ENCODE measurements at regions not wholly inside any gene's neighbourhood (a gene's known extent, or its start where the extent isn't known, plus 50 kb on each side); places are given as distances from the start of the nearest gene placed in this dataset.
A peak's percentile ranks its signal among the peaks of the same experiment; 100 is the strongest.
"Not testable (repeated sequence)": the region's sequence is repeated elsewhere in the genome, so short reads cannot be mapped to it uniquely, and the experiment has no call there.

DNA sequence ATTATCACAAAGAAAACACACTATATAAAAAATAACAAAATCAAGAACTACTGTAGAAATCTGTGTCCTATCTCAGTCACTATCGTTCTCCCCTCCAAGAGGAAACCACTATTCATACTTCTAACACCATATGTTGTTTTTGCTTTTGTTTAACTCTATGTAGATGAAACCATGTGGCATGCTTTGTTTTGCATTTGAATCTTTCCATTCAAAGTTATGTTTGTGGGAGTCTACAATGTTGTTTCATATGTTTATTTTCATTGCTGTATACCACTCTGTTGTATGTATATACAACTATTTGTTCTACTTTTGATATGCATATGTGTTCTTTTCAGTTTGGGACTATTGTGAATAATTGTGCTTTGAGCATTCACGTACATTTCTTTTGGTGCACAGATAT lies 116.1 kb downstream of the PABPC4L start:
- Histone ChIP-seq H3K4ac (ENCODE audit: low read depth, low read length) (no peak overlapping the region), H4K20me1 (ENCODE audit: control insufficient read depth, insufficient read depth, insufficient read length) (no peaks in the 10 kb centered on the region), H2BK15ac (ENCODE audit: low read depth, low read length) (no peak overlapping the region), H4K8ac (replicated peaks; ENCODE audit: insufficient read length, low read depth, low read length) (no peak overlapping the region), H3K9ac (ENCODE audit: extremely low read depth, insufficient read length, low read length) (no peak overlapping the region), H3K18ac (ENCODE audit: insufficient read length, low read depth, low read length) (no peak overlapping the region), H3K27ac (ENCODE audit: insufficient read length, low read depth, low read length) (no peak overlapping the region), H4K91ac (ENCODE audit: insufficient read length, low read depth, low read length) (no peak overlapping the region), H2AK5ac (ENCODE audit: insufficient read length, low read length) (no peak overlapping the region), H3K79me2 (ENCODE audit: insufficient read depth, low read length) (no peaks in the 10 kb centered on the region), H3T11ph (ENCODE audit: low read length) (no peak overlapping the region), H2BK12ac (ENCODE audit: insufficient read length, low read depth, low read length) (no peak overlapping the region), H2BK120ac (ENCODE audit: low read depth, low read length, poor library complexity, severe bottlenecking) (no peak overlapping the region), H3K14ac (ENCODE audit: insufficient read depth, low read length) (no peak overlapping the region), H4K5ac (ENCODE audit: insufficient read length, low read depth, low read length) (no peak overlapping the region), H3K27me3 (ENCODE audit: insufficient read depth, low read length) (no peaks in the 10 kb centered on the region), H3K23ac (ENCODE audit: insufficient read length, low read depth, low read length) (no peak overlapping the region), H3K9me3 (ENCODE audit: control insufficient read depth, low read depth, low read length) (no peaks in the 10 kb centered on the region), H3K56ac (ENCODE audit: insufficient read length, low read depth, low read length) (no peak overlapping the region), H3K4me1 (ENCODE audit: insufficient read depth, low read length) (no peaks in the 10 kb centered on the region), H2AFZ (ENCODE audit: low read length) (no peak overlapping the region), H3K23me2 (ENCODE audit: insufficient read length, low read depth, low read length, poor library complexity, severe bottlenecking) (no peaks in the 10 kb centered on the region), H2BK5ac (ENCODE audit: insufficient read length, low read length) (no peak overlapping the region), H2BK20ac (ENCODE audit: low read depth, low read length, poor library complexity, severe bottlenecking) (no peak overlapping the region), H3K79me1 (ENCODE audit: insufficient read depth, low read depth, low read length, poor library complexity, severe bottlenecking) (no peaks in the 10 kb centered on the region), H3K4me2 (ENCODE audit: insufficient read depth, insufficient read length, low read length) (no peak overlapping the region)
- Mint-ChIP-seq H3K27ac (peak overlapping the region in 1 of 3 experiments; percentile 68; a peak in 2 of 7 replicates), H3K27me3 (ENCODE audit: low read depth) (no peaks in the 10 kb centered on the region), H3K4me3 (no peak overlapping the region), H3K36me3 (ENCODE audit: insufficient read depth in 1 of 3, low read depth in 3 of 3) (peaks cover 0 to 6% (median 3%) of the 10 kb centered on the region in 3 experiments; a peak in 1 of 7 replicates), H3K4me1 (peaks cover 19 to 27% of the 10 kb centered on the region in 2 experiments), H3K9me3 (peaks cover 0 to 3% of the 10 kb centered on the region in 2 experiments; a peak in 1 of 5 replicates)
- no peak for TF ChIP-seq CTCF (conservative IDR thresholded peaks at IDR 0.05)
- WGBS (ENCODE audit: extremely low coverage, insufficient read length, low lambda C conversion rate) = no CpG with 5 or more reads among the region's 2 CpGs
- no peak for DNase-seq

DNA sequence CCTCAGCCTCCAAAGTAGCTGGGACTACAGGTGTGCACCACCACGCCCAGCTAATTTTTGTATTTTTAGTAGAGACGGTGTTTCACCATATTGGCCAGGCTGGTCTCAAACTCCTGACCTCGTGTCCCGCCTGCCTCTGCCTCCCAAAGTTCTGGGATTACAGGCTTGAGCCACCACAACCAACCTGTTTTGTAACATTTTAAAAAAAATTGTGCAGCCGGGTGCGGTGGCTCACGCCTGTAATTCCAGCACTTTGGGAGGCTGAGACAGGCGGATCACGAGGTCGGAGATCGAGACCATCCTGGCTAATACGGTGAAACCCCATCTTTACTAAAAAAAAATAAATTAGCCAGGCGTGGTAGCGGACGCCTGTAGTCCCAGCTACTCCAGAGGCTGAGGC lies 122.5 kb downstream of the PABPC4L start:
- not testable (repeated sequence) for H3K9ac ChIP-seq (ENCODE audit: extremely low read depth, insufficient read length, low read length); H3K4ac ChIP-seq (ENCODE audit: low read depth, low read length); H2BK15ac ChIP-seq (ENCODE audit: low read depth, low read length); H3K27me3 Mint-ChIP-seq (ENCODE audit: low read depth); H2BK120ac ChIP-seq (ENCODE audit: low read depth, low read length, poor library complexity, severe bottlenecking); H4K5ac ChIP-seq (ENCODE audit: insufficient read length, low read depth, low read length); H2AK5ac ChIP-seq (ENCODE audit: insufficient read length, low read length); H4K8ac ChIP-seq (replicated peaks; ENCODE audit: insufficient read length, low read depth, low read length); H2BK20ac ChIP-seq (ENCODE audit: low read depth, low read length, poor library complexity, severe bottlenecking); H3K23me2 ChIP-seq (ENCODE audit: insufficient read length, low read depth, low read length, poor library complexity, severe bottlenecking); H4K20me1 ChIP-seq (ENCODE audit: control insufficient read depth, insufficient read depth, insufficient read length); H3K36me3 Mint-ChIP-seq (ENCODE audit: insufficient read depth in 1 of 3, low read depth in 3 of 3); H3K79me2 ChIP-seq (ENCODE audit: insufficient read depth, low read length); H3T11ph ChIP-seq (ENCODE audit: low read length); H2BK12ac ChIP-seq (ENCODE audit: insufficient read length, low read depth, low read length); H3K27me3 ChIP-seq (ENCODE audit: insufficient read depth, low read length); H3K4me2 ChIP-seq (ENCODE audit: insufficient read depth, insufficient read length, low read length); H3K14ac ChIP-seq (ENCODE audit: insufficient read depth, low read length); H3K4me3 Mint-ChIP-seq; H3K56ac ChIP-seq (ENCODE audit: insufficient read length, low read depth, low read length); H3K9me3 ChIP-seq (ENCODE audit: control insufficient read depth, low read depth, low read length); H2BK5ac ChIP-seq (ENCODE audit: insufficient read length, low read length); H3K18ac ChIP-seq (ENCODE audit: insufficient read length, low read depth, low read length); H3K27ac ChIP-seq (ENCODE audit: insufficient read length, low read depth, low read length); DNase-seq; H3K23ac ChIP-seq (ENCODE audit: insufficient read length, low read depth, low read length); H3K9me3 Mint-ChIP-seq; H2AFZ ChIP-seq (ENCODE audit: low read length); H3K4me1 ChIP-seq (ENCODE audit: insufficient read depth, low read length); H3K79me1 ChIP-seq (ENCODE audit: insufficient read depth, low read depth, low read length, poor library complexity, severe bottlenecking); H4K91ac ChIP-seq (ENCODE audit: insufficient read length, low read depth, low read length); H3K27ac Mint-ChIP-seq
- peaks cover 0 to 12% of the 10 kb centered on the region in 2 experiments; a peak in 2 of 4 replicates for H3K4me1 Mint-ChIP-seq
- no CpG with 5 or more reads among the region's 15 CpGs for WGBS (ENCODE audit: extremely low coverage, insufficient read length, low lambda C conversion rate)

All from H9 (cell line).